ENCODE measurements at regions not wholly inside any gene's neighbourhood (a gene's known extent, or its start where the extent isn't known, plus 50 kb on each side); places are given as distances from the start of the nearest gene placed in this dataset.

- H3K27ac ChIP-seq (ENCODE audit: extremely low read depth, low read depth, low read length): no peak overlapping the region
- H3K4me1 ChIP-seq (ENCODE audit: control insufficient read depth, insufficient read depth, low read length): peaks cover 13% of the 10 kb centered on the region
- no peaks in the 10 kb centered on the region for H3K36me3 ChIP-seq (ENCODE audit: control insufficient read depth in 2 of 2, insufficient read depth in 1 of 2, low read length in 2 of 2)
- TF ChIP-seq ZNF174 (tag by site-specific recombination; IDR thresholded peaks at IDR 0.05): no peak
- TF ChIP-seq ZSCAN30 (tag by site-specific recombination; IDR thresholded peaks at IDR 0.05): no peak
- no peak for TF ChIP-seq ZNF114 (tag by site-specific recombination; IDR thresholded peaks at IDR 0.05)
- TF ChIP-seq ZNF600 (tag by site-specific recombination; IDR thresholded peaks at IDR 0.05): no peak
- no peak for TF ChIP-seq ZFP3 (tag by site-specific recombination; IDR thresholded peaks at IDR 0.05; ENCODE audit: low read depth)
- no peak for TF ChIP-seq ZNF202 (tag by site-specific recombination; IDR thresholded peaks at IDR 0.05; ENCODE audit: borderline replicate concordance)
- no peak for TF ChIP-seq ZNF48 (tag by site-specific recombination; IDR thresholded peaks at IDR 0.05)
- no peak for TF ChIP-seq PRDM2 (tag by site-specific recombination; IDR thresholded peaks at IDR 0.05; ENCODE audit: borderline replicate concordance)
- no peak for TF ChIP-seq ZNF548 (tag by site-specific recombination; IDR thresholded peaks at IDR 0.05)
- TF ChIP-seq ZNF777 (tag by site-specific recombination; IDR thresholded peaks at IDR 0.05; ENCODE audit: borderline replicate concordance): no peak
- TF ChIP-seq ZNF677 (tag by site-specific recombination; IDR thresholded peaks at IDR 0.05): no peak
- no peak for TF ChIP-seq PRDM10 (tag by site-specific recombination; IDR thresholded peaks at IDR 0.05)
- no peak for TF ChIP-seq ZNF248 (tag by site-specific recombination; IDR thresholded peaks at IDR 0.05)
- no peak for TF ChIP-seq ZNF747 (tag by site-specific recombination; IDR thresholded peaks at IDR 0.05)
- TF ChIP-seq ZNF473 (tag by site-specific recombination; IDR thresholded peaks at IDR 0.05): no peak
- H3K4me3 ChIP-seq (ENCODE audit: low read depth, low read length): no peak overlapping the region
- ChIA-PET POLR2A (no interaction called here), CTCF (interaction anchor here (1.1 kb wide), 1 partner anchor 53 kb away, joined by 3 read pairs; no protein-coding TSS in a partner anchor)
- H3K9me3 ChIP-seq (ENCODE audit: control insufficient read depth, insufficient read depth, low read depth, low read length): no peaks in the 10 kb centered on the region
These were observed 99.4 kb downstream of the ADSS2 start for GRCh38 chr1:244352156-244352830.

GRCh38 chr1:244353551-244354091 lies 98.1 kb downstream of the ADSS2 start:
- POLR2A ChIA-PET: interaction anchor here (0.6 kb wide), 2 partner anchors 9 to 21 kb away, joined by 3 to 6 read pairs; no protein-coding TSS in a partner anchor
- CTCF ChIA-PET: no interaction called here
- no peak for TF ChIP-seq ZNF398 (tag by site-specific recombination; IDR thresholded peaks at IDR 0.05)
- no peak for TF ChIP-seq ZNF521 (tag by site-specific recombination; IDR thresholded peaks at IDR 0.05)
- TF ChIP-seq ZNF664 (tag by site-specific recombination; IDR thresholded peaks at IDR 0.05): no peak
- TF ChIP-seq ZBTB6 (tag by site-specific recombination; IDR thresholded peaks at IDR 0.05): no peak
- TF ChIP-seq ZNF843 (tag by site-specific recombination; IDR thresholded peaks at IDR 0.05): no peak
- no peak for TF ChIP-seq ZNF639 (tag by site-specific recombination; IDR thresholded peaks at IDR 0.05)

More at GRCh38 chr1:244353551-244354091, 98.1 kb downstream of the ADSS2 start:
- no peak overlapping the region for H3K27ac ChIP-seq (ENCODE audit: extremely low read depth, low read depth, low read length)
- no peak overlapping the region for H3K4me3 ChIP-seq (ENCODE audit: low read depth, low read length)
- no peaks in the 10 kb centered on the region for H3K36me3 ChIP-seq (ENCODE audit: control insufficient read depth in 2 of 2, insufficient read depth in 1 of 2, low read length in 2 of 2)
- no peaks in the 10 kb centered on the region for H3K9me3 ChIP-seq (ENCODE audit: control insufficient read depth, insufficient read depth, low read depth, low read length)
- peaks cover 4% of the 10 kb centered on the region; the same call in 1 of the 2 replicates for H3K4me1 ChIP-seq (ENCODE audit: control insufficient read depth, insufficient read depth, low read length)
